DMS153 treated with DMSO at 0.1 percent for 48 hours (cell line): ENCODE measurements at regions not wholly inside any gene's neighbourhood (a gene's known extent, or its start where the extent isn't known, plus 50 kb on each side); places are given as distances from the start of the nearest gene placed in this dataset.

Experiments
- DNase-seq: peaks from one replicate; lab custom pipeline; 2025; ENCODE audit not compliant: unreplicated experiment; lab: John Stamatoyannopoulos, UW

GRCh38 chr4:178480881-178481280, 1038.6 kb upstream of the AGA start:
- no peak for DNase-seq

- no peak for DNase-seq
Measured at GRCh38 chr4:178481564-178481963, 1039.3 kb upstream of the AGA start.

- DNase-seq, result no peak
Measured at GRCh38 chr4:178523038-178523437, 1080.8 kb upstream of the AGA start.

GRCh38 chr4:178535939-178536579, 1093.8 kb upstream of the AGA start:
- no peak for DNase-seq

- no peak for DNase-seq
Measured at GRCh38 chr4:178553201-178553600, 1111.0 kb upstream of the AGA start.

- DNase-seq, result no peak
Measured at GRCh38 chr4:178554352-178554751, 1112.1 kb upstream of the AGA start.

GRCh38 chr4:178556796-178557195, 1114.6 kb upstream of the AGA start:
- DNase-seq, result no peak

GRCh38 chr4:178577933-178578332, 1135.7 kb upstream of the AGA start:
- DNase-seq, result no peak

GRCh38 chr4:178595500-178596138, 1153.4 kb upstream of the AGA start:
- no peak for DNase-seq

- DNase-seq, result no peak
Measured at GRCh38 chr4:178598672-178599071, 1156.4 kb upstream of the AGA start.

GRCh38 chr4:178599521-178599920, 1157.3 kb upstream of the AGA start:
- no peak for DNase-seq

GRCh38 chr4:178602833-178603232, 1160.6 kb upstream of the AGA start:
- no peak for DNase-seq

- no peak for DNase-seq
Measured at GRCh38 chr4:178611062-178611461, 1168.8 kb upstream of the AGA start.

- DNase-seq, result no peak
Measured at GRCh38 chr4:178612733-178613132, 1170.5 kb upstream of the AGA start.

GRCh38 chr4:178632415-178632814, 1190.2 kb upstream of the AGA start:
- DNase-seq, result no peak

GRCh38 chr4:178633263-178633662, 1191.0 kb upstream of the AGA start:
- no peak for DNase-seq

GRCh38 chr4:178664621-178665020, 1222.4 kb upstream of the AGA start:
- DNase-seq, result no peak

GRCh38 chr4:178665916-178666315, 1223.7 kb upstream of the AGA start:
- no peak for DNase-seq

- DNase-seq, result no peak
Measured at GRCh38 chr4:178671766-178672165, 1229.5 kb upstream of the AGA start.

GRCh38 chr4:178672512-178672911, 1230.3 kb upstream of the AGA start:
- no peak for DNase-seq

- DNase-seq, result no peak
Measured at GRCh38 chr4:178681871-178682270, 1239.6 kb upstream of the AGA start.

GRCh38 chr4:178689926-178690325, 1247.7 kb upstream of the AGA start:
- no peak for DNase-seq

- DNase-seq, result no peak
Measured at GRCh38 chr4:178693816-178694215, 1251.6 kb upstream of the AGA start.
